Myocyte (in vitro differentiated cells): ENCODE measurements at regions not wholly inside any gene's neighbourhood (a gene's known extent, or its start where the extent isn't known, plus 50 kb on each side); places are given as distances from the start of the nearest gene placed in this dataset.
"Not testable (repeated sequence)": the region's sequence is repeated elsewhere in the genome, so short reads cannot be mapped to it uniquely, and the experiment has no call there.

Experiments used
- DNase-seq: peaks from one replicate; pipeline ENCODE4 v3.0.0-alpha.2; 2012; ENCODE audit warnings: low read depth

DNA sequence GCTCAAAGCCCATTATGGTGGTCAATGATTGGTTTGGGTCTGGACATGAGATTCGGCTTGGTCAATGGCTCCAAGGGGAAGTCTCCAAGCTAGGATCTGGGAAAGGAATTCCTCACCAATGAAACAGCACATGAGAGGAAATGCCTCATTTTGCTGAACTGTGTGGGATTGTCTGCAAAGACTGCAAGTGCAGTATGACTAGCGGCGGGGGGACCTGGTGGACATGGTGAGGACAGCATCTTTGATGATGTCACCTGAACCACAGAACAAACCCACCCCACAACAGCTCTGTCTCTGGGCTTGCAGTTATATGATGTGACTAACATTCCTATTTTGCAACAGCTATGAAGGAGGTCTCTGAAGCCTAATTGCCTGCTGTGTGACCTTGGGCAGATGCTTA is 50.6 kb upstream of the NKD1 start:
- DNase-seq, result no peak

DNA sequence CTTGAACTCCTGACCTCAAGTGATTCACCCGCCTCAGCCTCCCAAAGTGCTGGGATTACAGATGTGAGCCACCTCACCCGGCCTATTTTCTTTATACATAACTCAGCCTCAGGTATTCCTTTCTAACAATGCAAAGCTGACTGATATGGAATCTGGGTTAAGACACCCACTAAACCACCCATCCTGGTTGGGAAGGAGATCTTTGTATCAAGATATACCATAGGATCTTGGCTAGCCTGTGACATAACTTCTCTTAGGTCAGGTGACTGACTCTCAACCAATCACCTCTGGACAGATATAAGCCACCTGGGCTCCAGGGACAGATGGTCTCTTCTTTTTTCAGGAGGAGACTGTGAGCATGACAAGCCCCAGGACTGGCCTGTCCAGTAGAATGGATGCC is 51.2 kb upstream of the NKD1 start:
- no peak for DNase-seq

DNA sequence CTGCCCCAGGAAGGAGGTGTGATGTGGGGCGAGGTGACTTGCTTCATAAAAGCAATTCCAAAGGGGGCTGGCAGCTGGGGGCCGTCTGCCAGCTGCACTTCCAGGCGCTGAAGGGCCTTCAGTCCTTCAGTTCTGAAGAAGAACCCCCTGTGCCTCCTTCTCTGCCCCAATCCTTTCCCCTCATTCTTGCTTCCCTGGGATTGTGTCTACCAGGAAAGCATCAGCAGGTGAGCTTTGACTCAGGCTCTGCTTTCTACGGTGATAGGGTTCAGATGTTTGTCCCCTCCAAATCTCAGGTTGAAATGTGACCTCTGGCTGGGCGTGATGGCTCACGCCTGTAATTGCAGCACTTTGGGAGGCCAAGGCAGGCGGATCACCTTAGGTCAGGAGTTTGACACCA is 52.5 kb upstream of the NKD1 start:
- DNase-seq, result no peak

DNA sequence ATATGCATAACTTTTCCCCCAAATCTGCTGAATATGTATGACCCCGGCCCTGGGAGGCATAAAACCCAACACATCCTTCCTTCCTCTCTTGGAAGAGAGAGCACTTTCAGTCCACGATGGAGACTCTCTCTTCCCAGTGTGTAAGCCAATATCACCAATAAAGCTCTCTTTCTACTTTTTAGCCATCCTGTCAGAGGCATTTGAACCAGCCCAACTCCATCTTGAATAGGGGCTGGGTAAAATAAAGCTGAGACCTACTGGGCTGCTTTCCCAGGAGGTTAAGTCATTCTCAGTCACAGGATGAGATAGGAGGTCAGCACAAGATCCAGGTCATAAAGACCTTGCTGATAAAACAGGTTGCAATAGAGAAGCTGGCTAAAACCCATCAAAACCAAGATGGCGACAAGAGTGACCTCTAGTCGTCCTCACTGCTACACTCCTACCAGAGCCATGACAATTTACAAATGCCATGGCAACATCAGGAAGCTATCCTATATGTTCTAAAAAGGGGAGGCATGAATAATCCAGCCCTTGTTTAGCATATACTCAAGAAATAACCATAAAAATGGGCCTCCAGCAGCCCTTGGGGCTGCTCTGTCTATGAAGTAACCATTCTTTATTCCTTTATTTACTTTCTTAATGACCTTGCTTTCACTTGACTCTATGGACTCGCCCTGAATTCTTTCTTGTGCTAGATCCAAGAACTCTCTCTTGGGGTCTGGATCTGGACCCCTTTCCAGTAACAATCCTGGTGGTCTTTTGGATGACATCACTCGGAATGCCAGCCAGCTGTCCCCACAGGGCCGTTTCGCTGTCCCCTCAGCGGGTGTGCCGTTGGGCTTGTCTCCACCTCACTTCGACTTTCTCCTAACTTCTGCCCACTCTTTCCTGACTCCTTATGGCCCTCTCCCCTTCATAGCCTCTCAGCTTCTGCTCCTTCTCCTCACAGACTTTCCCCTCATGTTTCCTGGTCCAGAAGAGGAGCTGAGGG is 53.4 kb upstream of the NKD1 start:
- no peak for DNase-seq

DNA sequence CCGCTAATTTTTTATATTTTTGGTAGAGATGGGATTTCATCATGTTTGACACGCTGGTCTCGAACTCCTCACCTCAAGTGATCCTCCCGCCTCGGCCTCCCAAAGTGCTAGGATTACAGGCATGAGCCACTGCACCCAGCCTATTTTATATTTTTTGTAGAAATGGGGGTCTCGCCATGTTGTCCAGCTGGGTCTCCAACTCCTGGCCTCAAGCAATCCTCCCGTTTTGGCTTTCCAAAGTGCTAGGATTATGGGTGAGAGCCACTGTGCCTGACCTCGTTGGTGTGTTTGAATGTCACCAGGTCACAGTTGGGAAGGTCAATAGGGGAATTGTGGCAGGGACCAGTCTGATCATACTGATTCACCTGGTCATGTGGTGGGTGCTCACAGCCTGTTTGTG is 56.7 kb upstream of the NKD1 start:
- no peak for DNase-seq

DNA sequence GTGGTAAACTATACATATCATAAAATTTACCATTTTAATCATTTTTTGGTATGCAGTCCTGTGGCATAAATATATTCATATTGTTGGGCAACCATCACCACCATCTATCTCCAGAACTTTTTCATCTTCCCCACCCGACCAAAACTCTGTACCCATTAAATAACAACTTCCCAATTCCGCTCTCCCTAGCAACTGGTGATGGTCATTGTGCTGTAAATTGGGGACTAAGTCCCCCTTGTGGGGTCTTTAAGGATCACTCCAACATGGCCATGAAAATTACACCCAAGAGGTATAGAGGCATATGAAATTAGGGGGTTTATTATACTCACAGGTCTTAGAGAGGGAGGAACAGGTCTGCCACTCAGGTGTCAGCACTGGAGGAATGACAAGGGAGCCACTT is 57.4 kb upstream of the NKD1 start:
- DNase-seq, result no peak

DNA sequence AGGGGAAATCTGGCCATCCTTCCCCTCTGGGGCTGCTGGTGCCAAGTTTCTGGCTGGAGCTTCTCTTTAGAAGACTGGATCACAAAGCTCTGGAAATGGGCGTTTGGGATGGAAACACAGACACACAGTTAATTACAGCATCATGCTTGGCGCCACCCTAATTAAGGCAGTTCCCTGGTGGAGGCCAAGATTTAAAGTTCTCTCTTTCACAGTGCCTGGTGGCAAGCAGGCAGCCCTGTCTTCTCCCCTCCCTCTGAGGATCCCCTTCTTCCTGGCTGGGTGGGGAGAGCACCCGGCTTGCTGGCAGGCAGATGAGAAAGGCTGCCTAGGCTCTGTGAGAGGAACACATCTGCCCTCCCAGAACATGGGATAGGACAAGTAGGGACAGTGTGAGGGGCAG is 59.0 kb upstream of the NKD1 start:
- DNase-seq, result no peak

DNA sequence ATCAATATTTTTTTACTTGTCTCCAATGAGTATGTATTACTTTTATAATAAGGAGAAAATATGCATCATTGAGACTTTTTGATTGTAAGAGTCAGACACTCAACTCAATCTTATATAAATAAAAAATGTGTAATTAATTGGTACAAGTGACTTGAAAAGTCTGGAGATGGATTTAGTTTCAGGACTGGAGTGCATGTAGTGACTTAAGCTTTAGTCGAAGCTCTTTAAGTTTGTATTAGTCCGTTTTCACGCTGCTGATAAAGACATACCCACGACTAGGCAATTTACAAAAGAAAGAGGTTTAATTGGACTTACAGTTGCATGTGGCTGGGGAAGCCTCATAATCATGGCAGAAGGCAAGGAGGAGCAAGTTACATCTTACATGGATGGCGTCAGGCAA is 60.7 kb upstream of the NKD1 start:
- DNase-seq, result no peak

DNA sequence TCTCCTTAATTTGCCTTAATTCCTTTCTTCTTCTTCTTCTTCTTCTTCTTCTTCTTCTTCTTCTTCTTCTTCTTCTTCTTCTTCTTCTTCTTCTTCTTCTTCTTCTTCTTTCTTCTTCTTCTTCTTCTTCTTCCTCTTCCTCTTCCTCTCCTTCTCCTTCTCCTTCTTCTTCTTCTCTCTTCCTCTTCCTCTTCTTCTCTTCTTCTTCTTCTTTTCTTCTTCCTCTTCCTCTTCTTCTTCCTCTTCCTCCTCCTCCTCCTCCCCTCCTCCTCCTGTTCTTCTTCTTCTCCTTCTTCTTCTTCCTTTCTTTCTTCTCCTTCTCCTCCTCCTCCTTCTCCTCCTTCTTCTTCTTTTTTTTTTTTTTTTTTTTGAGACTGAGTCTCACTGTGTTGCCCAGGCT is 62.0 kb upstream of the NKD1 start:
- not testable (repeated sequence) for DNase-seq

DNA sequence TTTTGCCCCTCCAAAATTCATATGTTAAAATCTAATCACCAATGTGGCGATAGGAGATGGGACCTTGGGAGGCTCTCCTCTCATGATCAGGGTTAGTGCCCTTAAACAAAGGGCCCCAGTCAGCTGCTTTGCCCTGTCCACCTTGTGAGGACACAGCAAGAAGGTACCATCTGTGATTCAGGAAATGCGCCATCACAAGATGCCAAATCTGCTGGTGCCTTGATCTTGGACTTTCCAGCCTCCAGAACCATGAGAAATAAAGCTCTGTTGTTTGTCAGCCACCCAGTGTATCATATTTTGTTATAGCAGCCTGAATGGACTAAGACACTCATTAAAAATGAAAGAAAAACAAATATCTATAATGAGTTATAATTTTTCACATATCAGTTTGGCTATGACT is 63.0 kb upstream of the NKD1 start:
- DNase-seq, result no peak

DNA sequence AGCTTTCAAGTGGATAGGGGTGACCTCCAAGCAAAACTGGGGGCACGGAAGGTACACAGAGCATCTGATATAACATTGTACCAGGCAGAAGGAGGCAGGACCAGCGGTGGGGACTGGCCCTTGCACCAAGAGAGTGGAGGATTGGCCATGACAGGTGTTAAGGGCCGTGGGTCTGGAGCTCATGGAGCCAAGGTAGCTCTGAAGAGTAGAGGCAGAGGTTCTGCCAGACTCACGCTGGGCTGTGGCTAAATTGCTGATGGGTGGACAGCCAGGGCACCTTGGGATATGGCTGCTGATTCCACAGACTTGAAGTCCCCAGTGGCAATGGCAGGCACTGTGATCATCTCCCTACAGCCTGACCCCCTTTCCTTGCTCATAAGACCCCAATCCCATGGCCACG is 65.9 kb upstream of the NKD1 start:
- DNase-seq, result no peak

DNA sequence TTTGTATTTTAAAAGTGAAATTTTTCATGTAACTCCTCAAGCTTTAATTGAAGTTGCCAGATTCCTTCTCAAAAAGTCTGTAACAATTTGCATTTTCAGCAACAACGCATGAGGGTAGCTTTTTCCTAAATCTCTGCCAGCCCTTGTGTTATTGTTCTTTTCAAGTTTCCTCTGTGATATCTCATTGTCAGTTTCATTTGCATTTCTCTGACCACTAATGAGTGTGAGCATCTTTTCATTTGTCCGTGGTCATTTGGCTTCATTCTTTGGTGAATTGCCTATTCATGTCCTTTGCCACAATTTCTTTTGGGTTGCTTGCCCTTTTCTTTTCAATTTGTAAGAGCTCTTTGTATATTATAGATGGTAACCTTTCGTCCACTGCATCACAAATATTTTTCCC is 68.0 kb upstream of the NKD1 start:
- no peak for DNase-seq

DNA sequence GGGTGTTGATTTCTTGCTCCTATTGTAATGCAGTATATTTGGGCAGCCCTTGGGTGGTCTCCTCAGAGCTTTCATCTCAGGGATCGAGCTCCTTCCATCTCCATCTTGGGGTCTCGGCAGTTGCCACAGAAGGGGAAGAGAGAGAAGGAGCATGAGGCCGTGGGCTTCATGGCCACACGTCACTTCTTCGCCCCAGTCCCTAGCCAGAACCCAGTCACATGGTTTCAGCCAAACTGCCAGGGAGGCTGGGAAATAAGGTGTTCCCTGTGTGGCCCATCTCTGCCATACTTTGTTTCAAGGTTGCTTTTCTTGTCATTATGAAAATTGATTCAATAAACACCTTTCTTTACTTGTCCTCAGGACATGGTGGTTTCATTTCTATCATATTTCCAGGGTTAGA is 68.4 kb upstream of the NKD1 start:
- no peak for DNase-seq

DNA sequence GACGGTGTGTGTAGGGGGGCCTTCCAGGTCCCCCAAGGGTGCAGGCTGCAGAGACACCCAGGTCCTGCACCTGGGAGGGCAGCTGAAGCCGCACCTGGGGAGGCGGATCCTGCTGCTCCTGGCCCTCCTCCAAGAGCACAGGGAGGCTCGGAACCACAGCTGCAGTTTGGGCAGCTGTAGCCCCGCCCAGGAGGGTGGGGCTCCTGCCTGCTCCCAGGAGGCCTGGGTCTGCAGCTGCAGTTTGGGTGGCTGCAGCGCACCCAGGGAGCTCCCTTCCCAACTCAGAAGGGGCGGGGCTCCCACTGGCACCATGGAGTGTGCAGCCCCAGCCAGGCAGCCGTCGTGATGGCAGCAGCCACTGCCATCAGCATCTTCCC is 69.4 kb upstream of the NKD1 start:
- no peak for DNase-seq

DNA sequence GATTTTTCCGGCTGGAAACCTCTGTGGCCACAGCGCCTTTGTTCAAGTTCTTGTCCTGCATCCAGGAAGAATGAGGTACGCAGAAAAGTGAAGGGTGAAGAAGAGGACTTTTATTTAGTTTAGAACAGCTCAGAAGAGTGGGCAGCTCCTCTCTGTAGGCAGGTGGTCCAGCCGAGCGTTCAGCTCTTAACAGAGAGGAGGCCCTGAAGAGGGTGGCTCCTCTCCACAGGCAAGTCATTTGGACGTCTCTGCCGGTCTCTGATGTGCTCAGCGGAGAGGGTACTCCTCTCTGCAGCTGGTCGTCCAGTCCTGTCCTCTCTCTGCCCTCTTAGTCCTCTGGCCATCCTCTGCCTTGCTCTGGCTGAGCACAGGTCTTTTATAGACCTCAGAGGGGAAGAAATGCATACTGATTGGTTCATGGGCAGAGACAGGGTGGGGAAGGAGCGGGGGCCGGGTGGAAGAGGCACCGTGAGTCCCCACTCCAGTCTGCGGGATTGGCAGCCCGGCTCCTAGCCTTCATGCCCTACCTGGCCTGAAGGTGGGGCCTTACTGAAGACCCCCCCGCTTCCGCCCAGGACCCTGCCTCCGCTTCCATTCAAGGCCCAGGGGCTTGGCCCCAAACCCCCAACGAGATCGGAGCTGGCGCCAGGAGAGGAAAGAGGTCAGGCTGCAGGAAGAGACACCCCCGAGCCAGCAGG is 70.0 kb upstream of the NKD1 start:
- DNase-seq, result no peak

DNA sequence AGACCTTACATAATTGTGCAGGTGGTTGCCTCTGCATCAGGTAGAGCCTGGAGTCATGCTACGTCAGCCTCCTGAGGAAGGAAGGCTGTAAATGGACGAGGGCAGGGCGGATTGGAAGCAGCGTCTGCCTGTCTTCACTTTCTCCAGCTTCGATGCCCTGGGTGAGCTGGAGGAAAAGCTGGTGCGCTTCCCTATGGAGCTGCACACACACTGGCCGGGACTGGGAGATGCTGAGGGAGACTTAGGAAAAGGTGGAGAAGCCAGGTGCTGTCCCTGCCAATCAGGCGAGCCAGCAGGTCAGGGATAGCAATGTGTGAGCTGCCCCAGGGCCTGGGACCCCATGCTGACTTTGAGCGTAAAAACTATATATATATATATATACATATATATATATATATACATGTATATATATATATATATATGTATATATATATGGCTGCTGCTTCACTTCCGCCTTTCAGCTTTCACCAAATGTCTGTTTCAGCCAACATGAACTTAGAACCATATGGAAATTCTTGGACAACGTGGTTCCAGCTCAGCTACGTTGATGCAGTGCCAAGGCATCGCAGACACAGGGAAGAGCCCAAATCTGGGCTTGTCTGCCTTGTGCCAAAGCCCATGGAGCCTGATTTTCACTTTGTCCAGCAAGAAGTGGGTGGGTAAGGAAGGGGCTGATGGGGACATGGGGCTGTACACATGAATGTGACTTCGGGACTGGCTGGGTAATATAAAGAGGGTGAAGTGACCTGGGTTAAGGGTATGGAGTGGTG is 71.5 kb upstream of the NKD1 start:
- DNase-seq, result no peak

DNA sequence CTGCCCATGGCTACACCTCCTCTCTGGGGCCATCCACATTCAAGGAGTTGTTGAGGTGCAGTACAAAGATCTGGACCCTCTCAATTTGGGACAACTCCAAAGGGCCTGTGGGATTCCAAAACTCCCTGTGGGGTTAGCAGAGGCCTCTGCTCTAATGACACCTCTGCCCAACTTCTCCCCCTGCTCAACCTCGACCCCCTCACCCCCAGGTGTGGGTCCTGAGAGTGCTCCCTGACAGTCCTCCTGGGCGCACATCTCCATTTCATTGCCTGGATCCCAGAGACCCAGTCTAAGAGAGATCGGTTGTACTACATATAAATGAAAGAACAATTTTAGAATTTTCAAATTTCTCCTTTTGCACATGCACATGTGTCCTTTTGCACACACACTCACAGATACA is 73.0 kb upstream of the NKD1 start:
- DNase-seq, result no peak

DNA sequence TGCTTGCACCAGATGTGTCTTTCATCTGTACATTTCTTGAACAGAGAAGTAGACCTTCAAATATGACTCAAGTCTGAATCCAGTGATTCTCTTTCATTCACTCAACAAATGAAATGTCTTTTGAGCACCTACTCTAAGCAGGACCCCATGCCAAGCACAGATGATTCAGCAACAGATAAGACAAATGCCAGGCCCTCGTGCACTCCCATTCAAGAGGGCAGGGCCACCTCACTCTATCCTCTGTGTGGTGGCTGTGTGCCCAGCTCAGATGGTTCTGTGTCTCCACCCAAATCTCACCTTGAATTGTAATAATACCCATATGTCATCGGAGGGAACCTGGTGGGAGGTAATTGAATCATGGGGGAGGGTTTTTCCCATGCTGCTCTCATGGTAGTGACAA is 74.1 kb upstream of the NKD1 start:
- no peak for DNase-seq

DNA sequence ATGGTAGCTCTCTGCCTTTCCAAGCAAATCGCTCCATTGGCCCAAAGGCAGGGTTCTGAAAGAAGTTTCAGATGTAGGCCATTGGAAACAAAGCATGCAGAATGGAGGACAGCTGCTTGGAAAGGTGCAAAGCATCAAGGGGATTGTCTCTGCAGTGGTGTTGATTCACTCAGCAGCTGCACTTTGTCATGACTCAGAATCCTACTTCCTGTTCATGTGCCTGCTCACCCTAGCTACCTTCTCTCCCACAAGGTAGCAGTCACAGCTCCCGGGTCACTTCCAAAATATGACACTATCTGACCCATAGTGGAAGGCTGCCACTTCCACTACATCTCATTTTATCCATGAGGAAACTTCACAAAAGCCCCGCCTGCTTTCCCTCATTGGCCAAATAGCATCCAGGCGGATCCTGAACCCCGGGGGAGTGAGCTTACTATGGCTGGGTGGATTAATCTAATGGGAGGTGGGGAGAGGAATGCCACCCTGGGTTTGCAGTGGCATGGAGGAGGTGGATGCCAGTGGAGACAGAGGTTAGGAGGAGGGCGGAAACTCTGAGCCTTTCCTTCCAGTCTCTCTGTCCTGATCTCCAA is 74.7 kb upstream of the NKD1 start:
- peak; percentile 3 for DNase-seq

DNA sequence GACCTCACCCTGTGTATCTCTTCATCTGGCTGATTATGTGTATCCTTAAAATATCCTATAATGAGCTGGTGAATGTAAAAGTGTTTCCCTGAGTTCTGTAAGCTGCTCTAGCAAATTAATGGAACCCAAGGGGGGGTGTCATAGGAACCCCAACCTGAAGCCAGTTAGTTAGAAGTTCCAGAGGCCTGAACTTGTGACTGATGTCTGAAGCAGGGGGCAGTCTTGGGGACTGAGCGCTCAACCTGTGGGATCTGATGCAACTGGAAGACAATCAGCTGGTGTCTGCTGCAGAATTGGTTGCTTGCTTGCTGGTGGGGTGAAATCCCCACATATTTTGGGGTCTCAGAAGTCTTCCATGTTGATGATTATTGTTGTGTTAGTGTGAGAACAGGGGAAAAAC is 75.7 kb upstream of the NKD1 start:
- DNase-seq, result no peak

DNA sequence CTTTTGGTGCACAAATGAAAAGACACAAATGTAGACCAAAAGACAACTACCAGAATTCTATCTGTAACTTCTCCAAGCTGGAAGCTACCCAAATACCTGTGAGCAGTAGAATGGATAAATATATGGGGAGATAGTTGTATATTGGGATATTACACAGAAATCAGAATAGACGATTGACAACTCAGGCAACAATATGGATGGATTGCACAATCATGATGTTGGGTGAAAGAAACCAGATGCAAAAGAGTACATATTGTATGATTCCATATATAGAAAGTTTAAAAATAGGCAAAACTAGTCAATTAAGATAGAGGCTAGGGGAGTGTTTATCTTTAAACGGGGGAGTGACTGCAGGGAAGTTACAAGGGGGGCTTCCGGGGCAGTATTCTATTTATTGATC is 77.5 kb upstream of the NKD1 start:
- no peak for DNase-seq
